HG02938 (cell line): ENCODE measurements at regions not wholly inside any gene's neighbourhood (a gene's known extent, or its start where the extent isn't known, plus 50 kb on each side); places are given as distances from the start of the nearest gene placed in this dataset.
"Not testable (repeated sequence)": the region's sequence is repeated elsewhere in the genome, so short reads cannot be mapped to it uniquely, and the experiment has no call there.

Source experiments
- ATAC-seq: cut with Tn5 transposase; IDR thresholded peaks from one replicate; pipeline ENCODE4 v1.9.1; 2021; ENCODE audit warnings: mild to moderate bottlenecking, moderate library complexity; ENCODE audit not compliant: unreplicated experiment

DNA sequence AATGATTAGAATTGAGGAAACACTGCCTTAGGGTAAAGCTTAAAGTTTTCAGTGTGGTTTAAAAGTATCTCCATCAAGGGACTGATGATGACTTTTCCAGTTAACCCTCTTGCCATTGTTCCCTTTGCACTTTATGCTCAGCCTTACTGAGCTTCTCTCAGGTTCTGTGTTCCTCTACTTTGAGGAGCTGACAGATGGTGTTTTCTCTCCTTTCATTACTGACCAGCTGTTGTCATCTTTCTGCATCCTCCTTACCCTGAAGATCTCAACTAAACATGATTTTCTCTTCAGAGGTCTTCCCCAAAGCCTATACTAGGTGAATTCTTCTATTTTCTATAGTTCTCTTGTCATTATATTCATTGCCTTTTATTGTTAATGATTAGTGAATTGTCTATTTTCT, 475.6 kb upstream of the SYNCRIP start:
- no peak for ATAC-seq

DNA sequence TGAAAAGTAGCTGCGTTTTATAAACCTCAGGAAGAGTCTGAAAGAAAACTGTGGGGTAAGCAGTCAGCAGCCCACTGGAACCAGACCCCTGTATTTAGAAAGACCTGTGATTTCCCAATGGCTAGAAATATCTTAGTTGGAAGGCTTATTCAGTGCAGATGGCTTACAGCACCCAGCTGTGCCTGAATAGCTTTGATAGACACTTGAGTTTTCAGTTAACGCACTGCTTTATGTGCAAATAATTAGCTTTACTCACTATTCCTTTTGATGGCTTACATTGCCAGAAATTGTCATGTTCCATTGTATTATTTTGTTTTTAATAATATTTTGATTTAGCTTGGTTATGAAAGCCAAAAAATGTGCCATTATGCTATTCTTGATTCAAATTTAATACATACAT, 465.3 kb upstream of the SYNCRIP start:
- no peak for ATAC-seq

DNA sequence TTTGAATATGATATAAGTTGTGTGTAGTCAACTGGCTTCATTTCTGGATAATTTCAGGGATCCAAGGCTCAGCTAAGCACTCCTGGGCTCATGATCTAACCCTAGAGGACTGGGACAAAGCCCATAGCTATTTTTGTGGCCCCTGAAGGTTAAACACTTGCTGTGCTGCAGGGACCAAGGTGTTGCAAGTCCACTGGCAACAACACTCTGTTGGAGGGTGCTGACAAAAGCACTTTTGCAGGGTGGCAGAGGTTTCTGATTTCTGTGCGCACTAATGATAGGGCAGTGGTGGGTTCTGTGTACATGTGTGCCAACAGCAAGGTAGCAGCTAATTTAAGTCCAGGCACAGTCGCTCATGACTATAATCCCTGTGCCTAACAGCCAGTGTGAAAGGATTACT, 445.3 kb upstream of the SYNCRIP start:
- no peak for ATAC-seq

DNA sequence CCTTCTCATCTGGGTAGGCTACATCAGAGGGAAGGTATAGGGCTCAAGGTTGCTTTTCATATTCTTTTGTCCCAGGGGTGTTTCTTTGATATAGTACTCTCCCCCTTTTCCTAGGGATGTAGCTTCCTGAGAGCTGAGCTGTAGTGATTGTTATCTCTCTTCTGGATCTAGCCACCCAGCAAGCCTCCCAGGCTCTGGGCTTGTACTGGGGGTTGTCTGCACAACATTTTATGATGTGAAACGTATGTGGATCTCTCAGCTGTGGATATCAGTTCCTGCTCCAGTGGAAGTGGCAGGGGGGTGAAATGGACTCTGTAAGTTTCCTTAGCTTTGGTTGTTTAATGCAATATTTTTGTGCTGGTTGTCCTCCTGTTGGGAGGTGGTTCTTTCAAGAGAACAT, 437.3 kb upstream of the SYNCRIP start:
- ATAC-seq: no peak

DNA sequence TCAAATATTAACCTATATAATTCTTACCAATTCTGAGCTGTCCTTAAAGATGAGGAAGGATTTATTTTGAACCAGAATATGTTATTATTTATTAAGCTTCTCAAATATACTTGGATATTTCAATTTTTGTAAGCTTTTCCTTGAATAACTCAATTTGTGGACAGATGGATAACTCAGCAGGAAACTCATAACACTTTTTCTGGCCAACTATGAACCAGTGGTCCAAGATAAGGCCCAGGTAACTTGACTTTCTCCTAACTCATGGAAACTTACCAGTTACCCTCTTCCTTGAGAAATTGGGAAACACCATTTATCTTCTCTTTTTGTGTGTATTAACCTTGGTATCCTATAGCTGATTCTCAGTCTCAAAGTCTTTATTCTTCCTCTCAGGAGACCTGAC, 427.5 kb upstream of the SYNCRIP start:
- ATAC-seq: no peak

DNA sequence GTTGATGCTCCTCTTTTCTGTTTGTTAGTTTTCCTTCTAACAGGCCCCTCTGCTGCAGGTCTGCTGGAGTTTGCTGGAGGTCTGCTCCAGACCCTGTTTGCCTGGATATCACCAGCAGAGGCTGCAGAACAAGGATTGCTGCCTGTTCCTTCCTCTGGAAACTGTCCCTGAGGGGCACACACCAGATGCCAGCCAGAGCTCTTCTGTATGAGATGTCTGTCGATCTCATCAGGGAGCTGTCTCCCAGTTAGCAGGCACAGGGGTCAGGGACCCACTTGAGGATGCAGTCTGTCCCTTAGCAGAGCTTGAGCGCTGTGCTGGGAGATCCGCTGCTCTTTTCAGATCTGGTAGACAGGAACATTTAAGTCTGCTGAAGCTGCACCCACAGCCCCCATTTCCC, 422.3 kb upstream of the SYNCRIP start:
- not testable (repeated sequence) for ATAC-seq

DNA sequence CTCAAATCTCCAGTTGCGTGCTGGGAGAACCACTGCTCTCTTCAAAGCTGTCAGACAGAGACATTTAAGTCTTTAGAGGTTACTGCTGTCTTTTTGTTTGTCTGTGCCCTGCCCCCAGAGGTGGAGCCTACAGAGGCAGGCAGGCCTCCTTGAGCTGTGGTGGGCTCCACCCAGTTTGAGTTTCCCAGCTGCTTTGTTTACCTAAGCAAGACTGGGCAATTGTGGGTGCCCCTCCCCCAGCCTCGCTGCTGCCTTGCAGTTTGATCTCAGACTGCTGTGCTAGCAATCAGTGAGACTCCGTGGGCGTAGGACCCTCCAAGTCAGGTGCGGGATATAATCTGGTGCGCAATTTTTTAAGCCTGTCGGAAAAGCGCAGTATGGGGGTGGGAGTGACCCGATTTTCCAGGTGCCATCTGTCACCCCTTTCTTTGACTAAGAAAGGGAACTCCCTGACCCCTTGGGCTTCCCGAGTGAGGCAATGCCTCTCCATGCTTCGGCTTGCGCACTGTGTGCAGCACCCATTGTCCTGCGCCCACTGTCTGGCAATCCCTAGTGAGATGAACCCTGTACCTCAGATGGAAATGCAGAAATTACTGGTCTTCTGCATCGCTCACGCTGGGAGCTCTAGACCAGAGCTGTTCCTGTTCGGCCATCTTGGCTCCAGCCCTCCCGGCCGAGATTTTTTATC, 414.8 kb upstream of the SYNCRIP start:
- ATAC-seq: not testable (repeated sequence)

DNA sequence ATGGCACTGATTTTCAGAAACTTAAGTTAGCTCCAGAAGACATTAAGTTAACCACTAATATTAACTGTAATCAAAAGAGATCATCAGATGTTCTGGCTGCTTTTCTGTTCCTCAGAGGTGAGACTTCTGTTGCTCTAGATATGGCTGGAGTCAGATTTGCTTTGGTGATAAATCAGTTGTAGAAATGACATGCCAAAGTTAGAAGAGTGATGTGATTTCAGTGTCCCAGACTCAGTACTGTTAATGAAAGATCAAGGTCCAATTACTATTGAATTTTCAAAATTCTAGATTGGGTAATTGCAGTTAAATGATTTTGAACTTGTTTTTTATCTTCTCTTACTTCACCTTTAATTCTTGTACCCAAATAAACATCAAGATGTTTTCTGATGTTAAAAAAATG, 402.4 kb upstream of the SYNCRIP start:
- ATAC-seq: no peak

DNA sequence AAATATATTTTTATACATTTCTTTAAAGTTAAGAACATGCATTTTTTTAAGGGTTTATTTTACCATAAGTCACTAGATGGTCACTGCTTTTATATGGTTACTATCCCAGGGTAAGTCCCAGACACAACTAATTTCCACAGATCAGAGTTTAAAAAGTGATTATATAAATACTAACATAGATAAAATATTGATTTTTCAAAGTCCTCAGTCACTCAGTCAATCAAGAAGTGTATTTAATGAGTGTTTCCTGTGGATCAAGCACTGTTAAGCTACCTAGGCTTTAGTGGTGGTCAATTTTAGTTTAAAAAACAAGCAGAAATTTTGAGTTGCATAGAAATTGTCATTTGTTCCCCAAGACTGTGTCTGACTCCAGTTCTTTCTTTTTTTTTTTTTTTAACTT, 399.5 kb upstream of the SYNCRIP start:
- no peak for ATAC-seq

DNA sequence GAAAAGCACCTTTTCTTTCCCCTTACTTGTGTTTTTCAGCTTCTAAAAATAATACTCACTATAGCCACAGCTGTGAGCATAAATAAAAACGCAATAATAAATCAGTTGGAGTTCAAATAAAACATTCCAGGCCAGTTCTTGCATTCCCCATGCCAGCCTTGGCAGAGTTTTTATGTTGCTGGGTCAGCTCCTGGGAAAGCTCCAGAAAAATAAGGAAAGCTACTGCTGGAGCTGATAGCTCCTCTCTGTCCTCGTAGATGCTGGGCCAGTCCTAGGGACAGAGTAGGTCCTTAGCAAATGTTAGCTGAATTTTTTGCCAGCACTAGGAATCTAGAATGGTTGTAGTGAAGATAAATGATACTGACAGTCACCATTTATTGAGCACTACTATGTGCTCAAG, 389.0 kb upstream of the SYNCRIP start:
- ATAC-seq: no peak

DNA sequence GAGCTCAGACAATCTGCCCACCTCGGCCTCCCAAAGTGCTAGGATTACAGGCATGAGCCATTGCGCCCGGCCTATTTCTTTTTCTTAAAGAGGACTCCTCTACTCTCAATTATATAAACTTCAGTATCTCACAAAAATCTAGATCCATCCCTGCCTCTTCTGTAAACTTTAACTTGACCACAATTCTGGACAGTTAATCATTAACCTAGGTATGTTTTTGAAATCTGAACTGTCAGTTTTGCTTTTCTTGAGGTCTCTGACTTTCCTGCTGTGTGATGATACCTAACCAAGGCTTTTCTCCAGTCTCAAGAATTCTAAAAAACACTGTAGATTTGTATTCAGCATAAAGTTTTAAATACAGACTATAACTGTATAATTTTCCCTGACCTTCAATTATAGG, 388.2 kb upstream of the SYNCRIP start:
- ATAC-seq: peak; percentile 54

DNA sequence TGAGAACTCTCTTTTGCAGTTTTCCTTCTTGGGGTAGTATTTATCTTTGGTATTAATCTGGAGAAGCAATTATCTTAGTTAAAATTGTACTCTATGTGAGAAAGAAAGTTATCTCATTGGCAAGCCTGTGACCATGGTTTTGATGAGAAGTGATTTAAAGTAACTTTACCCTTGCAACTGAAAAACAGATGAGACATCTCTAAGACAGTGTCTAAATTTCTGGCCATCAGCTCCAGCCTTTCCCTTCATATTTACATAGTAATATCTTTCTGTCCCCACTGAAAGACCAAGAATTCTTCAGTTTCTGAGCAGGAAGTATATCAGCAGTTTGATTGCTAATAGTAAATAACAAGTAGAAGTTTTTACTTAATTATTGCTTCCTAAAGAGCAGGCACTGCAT, 386.1 kb upstream of the SYNCRIP start:
- ATAC-seq: no peak

DNA sequence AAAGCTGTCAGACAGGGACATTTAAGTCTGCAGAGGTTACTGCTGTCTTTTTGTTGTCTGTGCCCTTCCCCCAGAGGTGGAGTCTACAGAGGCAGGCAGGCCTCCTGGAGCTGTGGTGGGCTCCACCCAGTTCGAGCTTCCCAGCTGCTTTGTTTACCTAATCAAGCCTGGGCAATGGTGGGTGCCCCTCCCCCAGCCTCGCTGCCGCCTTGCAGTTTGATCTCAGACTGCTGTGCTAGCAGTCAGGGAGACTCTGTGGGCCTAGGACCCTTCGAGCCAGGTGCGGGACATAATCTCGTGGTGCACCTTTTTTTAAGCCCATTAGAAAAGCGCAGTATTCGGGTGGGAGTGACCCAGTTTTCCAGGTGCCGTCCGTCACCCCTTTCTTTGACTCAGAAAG, 384.2 kb upstream of the SYNCRIP start:
- not testable (repeated sequence) for ATAC-seq

DNA sequence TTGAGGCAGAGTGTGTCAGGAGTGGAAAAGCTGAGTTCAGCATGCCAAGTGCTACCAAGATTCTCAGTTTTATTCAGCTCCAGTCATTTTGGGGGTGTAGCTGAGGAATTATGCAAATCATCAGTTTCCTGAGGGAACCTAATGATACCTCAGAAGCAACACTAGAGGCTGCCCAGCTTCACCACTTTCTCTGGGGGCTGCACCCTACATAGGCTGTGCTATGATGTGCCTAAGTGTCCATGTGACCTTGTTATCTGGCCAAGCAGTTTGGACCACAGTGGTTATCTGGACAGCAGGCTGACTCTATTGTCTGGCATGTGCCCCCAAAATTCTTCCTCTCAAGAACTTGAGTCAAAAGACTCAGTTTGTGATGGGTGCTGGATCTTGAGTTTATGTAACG, 374.6 kb upstream of the SYNCRIP start:
- peak; percentile 63 for ATAC-seq

DNA sequence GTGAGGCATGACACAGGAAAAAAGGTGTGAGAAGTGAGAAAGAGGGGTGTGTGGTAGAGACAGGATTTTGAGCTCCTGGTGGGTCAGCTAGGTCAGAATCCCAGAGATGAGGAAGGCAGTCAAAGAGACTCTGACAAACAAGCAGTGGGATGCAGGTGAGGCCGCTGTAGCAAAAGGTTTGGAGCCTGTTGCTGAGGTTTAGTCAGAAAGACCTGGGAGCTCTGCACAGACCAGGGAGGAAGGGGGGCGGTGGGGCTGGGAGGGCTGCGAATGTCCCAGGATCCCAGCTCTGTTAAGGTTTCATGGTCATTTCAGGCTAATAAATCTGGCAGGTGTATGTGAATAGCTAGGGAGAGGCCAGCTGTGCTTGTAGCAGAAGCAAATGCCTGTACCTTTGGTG, 373.9 kb upstream of the SYNCRIP start:
- peak; percentile 7 for ATAC-seq

DNA sequence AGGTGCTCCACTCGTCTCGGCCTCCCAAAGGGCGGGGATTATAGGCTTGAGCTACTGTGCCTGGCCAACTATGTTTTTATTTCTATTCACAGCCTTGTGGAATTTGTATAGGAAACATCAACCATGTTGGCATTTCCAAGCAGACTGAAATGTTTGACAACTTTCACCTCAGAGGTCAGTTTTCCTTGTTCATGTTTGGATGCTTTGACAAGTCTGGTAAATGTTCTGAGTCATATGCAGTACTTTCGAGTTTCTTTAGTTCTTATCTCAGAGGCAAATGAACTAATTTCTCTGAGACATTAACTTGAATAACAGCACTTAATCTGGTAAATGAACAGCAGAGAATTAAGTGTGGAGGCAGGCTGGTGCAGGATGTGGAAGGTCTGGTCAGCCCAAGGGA, 373.4 kb upstream of the SYNCRIP start:
- ATAC-seq: peak; percentile 39

DNA sequence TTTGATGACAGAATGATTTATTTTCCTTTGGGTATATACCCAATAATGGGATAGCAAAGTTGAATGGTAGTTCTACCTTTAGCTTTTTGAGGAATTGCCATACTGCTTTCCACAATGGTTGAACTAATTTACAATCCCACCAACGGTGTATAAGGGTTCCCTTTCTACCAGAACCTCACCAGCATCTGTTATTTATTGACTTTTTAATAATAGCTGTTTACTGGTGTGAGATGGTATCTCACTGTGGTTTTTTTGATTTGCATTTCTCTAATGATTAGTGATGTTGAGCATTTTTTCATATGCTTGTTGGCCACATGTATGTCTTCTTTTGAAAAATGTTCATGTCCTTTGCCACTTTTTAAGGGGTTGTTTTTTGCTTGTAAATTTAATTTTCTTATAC, 370.3 kb upstream of the SYNCRIP start:
- ATAC-seq: peak; percentile 63

DNA sequence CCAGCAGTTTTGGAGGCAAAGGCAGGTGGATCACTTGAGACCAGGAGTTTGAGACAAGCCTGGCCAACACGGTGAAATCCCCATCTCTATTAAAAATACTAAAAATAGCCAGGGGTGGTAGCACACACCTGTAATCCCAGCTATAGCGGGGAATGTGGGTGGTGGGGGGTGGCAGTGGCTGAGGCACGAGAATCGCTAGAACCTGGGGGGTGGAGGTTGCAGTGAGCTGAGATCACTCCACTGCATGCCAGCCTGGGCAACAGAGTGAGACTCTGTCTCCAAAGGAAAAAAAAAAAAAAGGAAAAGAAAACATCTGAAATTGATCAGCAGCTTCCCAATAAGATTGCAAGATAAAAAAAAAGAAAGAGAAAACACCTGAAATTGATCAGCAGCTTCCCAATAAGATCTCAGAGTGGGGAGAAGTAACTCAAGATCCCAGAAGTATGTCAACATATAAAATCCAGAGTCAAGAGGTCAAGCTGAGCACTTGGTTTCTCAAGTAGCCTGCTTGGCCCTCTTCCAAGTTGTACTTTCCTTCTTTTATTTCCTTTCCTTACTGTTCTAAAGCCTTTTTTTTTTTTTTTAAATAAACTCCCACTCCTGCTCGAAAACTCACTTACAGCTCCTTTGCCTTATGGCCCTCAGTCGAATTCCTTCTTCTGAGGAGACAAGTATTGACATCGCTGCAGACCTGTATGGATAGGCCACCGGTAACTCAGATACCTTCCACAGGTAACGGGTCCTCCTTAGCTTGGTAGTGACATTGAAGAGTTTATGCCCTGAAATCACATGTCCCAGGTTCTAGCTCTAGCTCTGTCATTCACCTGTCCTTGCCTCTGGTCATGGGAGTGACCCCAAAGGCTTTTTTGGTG, 368.5 kb upstream of the SYNCRIP start:
- no peak for ATAC-seq

DNA sequence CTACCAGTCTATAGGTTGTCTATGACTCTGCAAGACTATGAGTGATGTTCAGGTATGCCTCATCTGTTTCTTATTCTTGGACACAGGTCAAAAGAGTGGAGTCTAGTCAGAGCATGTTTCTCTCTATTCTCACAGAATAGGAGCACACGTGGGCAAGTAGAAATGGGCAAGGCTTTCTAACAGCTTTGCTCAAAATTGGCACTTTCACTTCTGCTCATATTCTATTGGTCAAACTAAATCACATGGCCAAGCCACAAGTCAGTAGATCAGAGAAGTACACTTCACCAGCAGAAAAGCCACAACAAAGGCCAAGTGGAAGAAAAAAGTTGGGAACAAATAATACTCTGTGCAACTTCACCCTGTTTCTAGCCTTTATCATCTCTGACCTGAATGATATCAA, 354.5 kb upstream of the SYNCRIP start:
- ATAC-seq: peak; percentile 87

DNA sequence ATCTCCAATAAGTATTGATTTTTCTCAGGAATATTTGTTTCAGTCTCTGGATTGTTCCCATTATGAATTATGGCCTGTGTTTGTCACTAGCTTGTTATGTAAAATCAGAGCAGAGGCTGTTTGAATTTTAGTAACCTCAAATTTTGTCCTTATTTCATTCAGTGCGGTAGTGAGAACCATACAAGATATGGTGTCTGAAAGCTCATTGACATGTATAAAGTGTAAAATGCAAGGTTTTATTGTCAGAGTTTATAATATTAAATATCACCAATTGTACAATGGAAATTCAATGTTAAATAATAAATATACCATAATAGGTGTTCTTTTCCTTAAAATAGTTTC, 353.3 kb upstream of the SYNCRIP start:
- no peak for ATAC-seq

DNA sequence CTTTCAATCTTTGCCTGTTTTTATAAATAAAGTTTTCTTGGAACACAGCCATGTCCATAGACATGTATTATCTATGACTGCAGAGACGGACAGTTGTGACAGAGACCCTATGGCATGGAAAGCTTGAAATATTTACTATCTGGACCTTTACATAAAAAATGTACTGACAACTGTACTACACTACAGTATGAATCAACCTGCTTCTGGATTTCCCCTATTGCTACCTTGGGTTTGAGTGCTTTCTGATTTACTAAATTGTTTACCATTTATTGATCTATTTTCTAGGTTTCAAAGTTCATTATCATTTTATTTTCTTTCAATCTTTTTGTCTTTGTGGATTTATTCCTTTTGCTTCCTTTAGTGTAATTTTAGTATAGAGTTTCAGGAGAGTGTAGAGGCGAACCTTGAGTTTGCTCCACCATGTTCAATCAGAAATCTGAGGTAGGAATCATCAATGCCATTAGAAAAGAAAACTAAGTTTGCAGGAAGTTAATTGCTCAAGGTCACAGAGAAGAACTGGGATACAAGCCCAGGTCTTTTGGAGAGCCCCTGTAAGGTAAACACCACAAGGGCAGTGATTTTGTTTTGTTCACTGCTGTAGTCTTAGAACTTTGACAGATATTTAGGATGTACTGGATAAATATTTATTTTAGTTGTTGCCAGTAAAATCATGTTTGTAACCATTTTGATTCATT, 352.8 kb upstream of the SYNCRIP start:
- ATAC-seq: no peak

DNA sequence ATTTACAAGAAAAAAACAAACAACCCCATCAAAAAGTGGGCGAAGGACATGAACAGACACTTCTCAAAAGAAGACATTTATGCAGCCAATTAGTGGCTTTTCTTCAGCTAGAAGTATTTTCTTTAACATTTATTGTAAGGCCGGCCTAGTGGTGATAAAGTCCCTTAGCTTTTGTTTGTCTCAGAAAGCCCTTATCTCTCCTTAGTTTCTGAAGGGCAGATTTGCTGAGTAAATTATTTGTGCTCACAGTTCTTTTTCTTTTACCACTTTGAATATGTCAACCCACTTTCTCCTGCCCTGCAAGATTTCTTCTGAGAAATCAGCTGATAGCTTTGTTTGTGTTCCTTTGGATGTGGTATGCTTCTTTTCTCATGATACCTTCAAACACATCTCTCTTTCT, 344.0 kb upstream of the SYNCRIP start:
- ATAC-seq: no peak
